ENCODE measurements at regions not wholly inside any gene's neighbourhood (a gene's known extent, or its start where the extent isn't known, plus 50 kb on each side); places are given as distances from the start of the nearest gene placed in this dataset.

GRCh38 chr16:5541356-5541755 is 443.8 kb upstream of the EEF2KMT start:
- no peak for TF ChIP-seq POLR2A (IDR thresholded peaks at IDR 0.05)
- TF ChIP-seq POLR2AphosphoS5 (IDR thresholded peaks at IDR 0.05; ENCODE audit: insufficient read depth in 1 of 2, low read depth in 1 of 2) = no peak
- TF ChIP-seq CTCF (IDR thresholded peaks at IDR 0.05) = no peak

Measured in vagina (tissue), 2 donors.